ENCODE measurements at regions not wholly inside any gene's neighbourhood (a gene's known extent, or its start where the extent isn't known, plus 50 kb on each side); places are given as distances from the start of the nearest gene placed in this dataset.
"Not testable (repeated sequence)": the region's sequence is repeated elsewhere in the genome, so short reads cannot be mapped to it uniquely, and the experiment has no call there.

DNA sequence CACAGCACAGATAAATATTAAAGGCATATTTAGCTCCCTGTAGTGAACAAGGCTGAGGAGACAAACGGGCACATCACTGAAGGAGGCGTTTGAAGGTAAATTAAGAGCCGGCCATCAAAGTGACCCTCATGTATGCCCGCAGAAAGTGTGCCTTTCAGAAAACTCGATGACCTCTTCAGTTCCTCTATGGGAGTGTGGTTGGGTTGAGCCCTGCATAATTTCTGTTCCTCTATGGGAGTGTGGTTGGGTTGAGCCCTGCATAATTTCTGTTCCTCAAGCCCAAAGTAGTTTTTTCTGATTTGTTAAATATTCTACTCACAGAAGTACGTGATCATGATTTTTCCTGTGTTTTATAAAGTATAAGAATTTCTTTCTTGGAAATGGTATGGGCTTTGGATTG lies 568.5 kb downstream of the TSN start:
- TF ChIP-seq TAF1 (IDR thresholded peaks at IDR 0.05; ENCODE audit: borderline replicate concordance, low read depth, low read length), result no peak
- no peak for TF ChIP-seq POLR2A (IDR thresholded peaks at IDR 0.05; ENCODE audit: low read depth, low read length)
- TF ChIP-seq POLR2AphosphoS5 (IDR thresholded peaks at IDR 0.05; ENCODE audit: low read depth, low read length), result no peak
- FAIRE-seq (no peak), DNase-seq (ENCODE audit: insufficient read length) (no peak)

DNA sequence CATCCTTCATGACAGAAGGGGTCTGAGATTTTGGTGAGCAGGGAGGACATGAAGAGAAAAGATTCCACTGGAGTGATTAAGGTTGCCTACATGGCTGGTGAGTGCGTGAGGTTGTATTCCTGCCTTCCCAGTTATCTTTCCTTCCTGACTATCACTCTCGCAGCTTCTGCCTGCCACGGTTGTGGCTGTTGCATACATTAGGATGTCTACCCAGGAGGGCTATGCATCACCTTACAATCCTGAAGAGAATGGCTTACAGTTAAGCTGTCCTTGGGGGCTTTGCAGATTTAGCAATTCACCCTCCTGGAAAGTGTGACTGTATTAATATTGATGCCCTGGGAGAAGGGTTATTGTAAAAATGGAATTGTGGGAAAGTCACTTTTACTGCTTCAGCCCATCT lies 571.0 kb downstream of the TSN start:
- FAIRE-seq, result no peak
- TF ChIP-seq POLR2AphosphoS5 (IDR thresholded peaks at IDR 0.05; ENCODE audit: low read depth, low read length) (no peak), TAF1 (IDR thresholded peaks at IDR 0.05; ENCODE audit: borderline replicate concordance, low read depth, low read length) (no peak), POLR2A (IDR thresholded peaks at IDR 0.05; ENCODE audit: low read depth, low read length) (no peak)
- DNase-seq (ENCODE audit: insufficient read length), result no peak

DNA sequence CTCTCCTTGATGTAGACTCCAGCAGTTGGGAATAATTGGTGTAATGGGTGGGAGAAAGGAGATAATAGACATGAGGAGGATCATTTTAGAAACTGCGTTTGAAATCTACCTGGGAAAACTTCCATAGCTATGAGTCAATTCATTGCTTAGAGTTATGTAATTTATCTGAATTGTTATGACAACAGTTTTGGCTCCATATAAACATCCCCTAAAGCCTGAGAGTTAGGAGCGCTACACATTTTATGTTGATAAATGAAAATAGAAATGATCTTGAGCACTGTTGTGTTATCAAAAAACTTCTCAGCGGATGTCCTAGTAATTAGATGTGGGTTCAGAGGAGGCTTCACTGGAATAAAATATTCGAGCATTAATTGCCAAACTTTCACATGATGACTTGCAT lies 573.4 kb downstream of the TSN start:
- TF ChIP-seq TAF1 (IDR thresholded peaks at IDR 0.05; ENCODE audit: borderline replicate concordance, low read depth, low read length) (no peak), POLR2A (IDR thresholded peaks at IDR 0.05; ENCODE audit: low read depth, low read length) (no peak), POLR2AphosphoS5 (IDR thresholded peaks at IDR 0.05; ENCODE audit: low read depth, low read length) (no peak)
- DNase-seq (ENCODE audit: insufficient read length) (no peak), FAIRE-seq (no peak)

DNA sequence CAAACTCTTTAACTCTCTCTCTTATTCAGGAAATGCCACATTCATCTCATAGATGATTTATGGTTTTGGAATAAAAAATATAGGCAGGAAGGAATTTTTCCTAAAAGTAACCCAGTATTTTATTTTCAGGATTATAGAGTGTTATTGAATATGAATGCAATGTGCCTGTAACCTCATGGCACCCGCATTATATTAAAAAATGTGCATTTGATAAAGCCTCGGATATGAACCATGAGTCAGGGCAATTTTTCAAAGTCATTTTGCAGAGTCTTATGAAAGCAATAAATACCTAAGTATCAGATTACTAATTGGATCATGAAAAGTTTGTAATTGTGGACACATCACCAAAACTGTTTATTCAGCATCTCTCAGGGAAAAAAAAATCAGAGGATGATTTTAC lies 573.8 kb downstream of the TSN start:
- DNase-seq (ENCODE audit: insufficient read length) (no peak), FAIRE-seq (no peak)
- TF ChIP-seq POLR2AphosphoS5 (IDR thresholded peaks at IDR 0.05; ENCODE audit: low read depth, low read length) (no peak), POLR2A (IDR thresholded peaks at IDR 0.05; ENCODE audit: low read depth, low read length) (no peak), TAF1 (IDR thresholded peaks at IDR 0.05; ENCODE audit: borderline replicate concordance, low read depth, low read length) (no peak)

DNA sequence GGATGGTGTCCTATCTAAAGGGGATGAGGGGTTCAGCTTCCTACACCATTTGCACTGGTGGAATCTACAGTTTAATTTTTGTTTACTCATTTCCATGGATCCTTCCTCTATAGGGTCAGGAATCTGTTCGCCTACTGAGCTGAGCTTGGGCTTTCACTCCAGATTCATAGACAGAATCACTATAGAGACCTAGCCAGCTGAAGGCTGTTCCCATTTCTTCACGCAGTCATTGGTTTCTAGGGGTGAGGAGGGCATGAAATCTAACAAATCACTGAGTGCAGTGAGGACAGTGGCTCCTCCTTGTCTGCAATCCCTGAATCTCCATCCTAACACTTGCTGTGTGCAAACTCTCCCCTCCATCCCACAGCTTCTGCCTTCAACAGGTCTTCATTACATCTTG lies 578.5 kb downstream of the TSN start:
- no peak for DNase-seq (ENCODE audit: insufficient read length)
- TF ChIP-seq TAF1 (IDR thresholded peaks at IDR 0.05; ENCODE audit: borderline replicate concordance, low read depth, low read length), result no peak
- no peak for TF ChIP-seq POLR2AphosphoS5 (IDR thresholded peaks at IDR 0.05; ENCODE audit: low read depth, low read length)
- no peak for TF ChIP-seq POLR2A (IDR thresholded peaks at IDR 0.05; ENCODE audit: low read depth, low read length)
- no peak for FAIRE-seq

DNA sequence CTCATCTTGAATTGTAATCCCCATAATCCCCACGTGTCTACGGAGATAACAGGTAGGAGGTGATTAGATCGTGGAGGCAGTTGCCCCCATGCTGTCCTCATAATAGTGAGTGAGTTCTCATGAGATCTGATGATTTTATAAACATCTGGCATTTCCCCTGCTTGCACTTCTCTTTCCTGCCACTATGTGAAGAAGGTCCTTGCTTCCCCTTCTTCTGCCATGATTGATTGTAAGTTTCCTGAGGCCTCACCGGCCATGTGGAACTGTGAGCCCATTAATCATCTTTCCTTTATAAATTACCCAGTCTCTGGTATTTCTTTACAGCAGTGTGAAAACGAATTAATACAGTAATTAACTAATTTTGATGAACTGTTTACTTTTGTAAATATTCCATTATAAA lies 582.5 kb downstream of the TSN start:
- FAIRE-seq (no peak), DNase-seq (ENCODE audit: insufficient read length) (no peak)
- TF ChIP-seq POLR2A (IDR thresholded peaks at IDR 0.05; ENCODE audit: low read depth, low read length) (no peak), TAF1 (IDR thresholded peaks at IDR 0.05; ENCODE audit: borderline replicate concordance, low read depth, low read length) (no peak), POLR2AphosphoS5 (IDR thresholded peaks at IDR 0.05; ENCODE audit: low read depth, low read length) (no peak)

DNA sequence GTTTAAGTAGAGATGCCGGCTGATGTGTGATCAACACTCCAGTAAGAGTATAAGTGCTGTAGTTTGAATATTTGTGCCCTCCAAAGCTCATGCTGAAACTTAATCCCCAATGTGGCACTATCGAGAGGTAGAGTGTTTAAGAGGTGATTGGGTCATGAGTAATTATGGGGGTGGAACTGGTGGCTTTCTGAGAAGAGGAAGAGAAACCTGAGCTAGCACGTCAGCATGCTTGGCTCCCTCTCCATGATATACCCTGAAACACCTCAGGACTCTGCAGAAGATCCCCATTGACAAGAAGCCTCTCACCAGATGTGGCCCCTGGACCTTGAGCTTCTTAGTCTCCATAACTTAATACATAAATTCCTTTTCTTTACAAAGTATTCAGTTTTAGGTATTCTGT lies 584.8 kb downstream of the TSN start:
- no peak for TF ChIP-seq POLR2AphosphoS5 (IDR thresholded peaks at IDR 0.05; ENCODE audit: low read depth, low read length)
- DNase-seq (ENCODE audit: insufficient read length) (no peak), FAIRE-seq (no peak)

DNA sequence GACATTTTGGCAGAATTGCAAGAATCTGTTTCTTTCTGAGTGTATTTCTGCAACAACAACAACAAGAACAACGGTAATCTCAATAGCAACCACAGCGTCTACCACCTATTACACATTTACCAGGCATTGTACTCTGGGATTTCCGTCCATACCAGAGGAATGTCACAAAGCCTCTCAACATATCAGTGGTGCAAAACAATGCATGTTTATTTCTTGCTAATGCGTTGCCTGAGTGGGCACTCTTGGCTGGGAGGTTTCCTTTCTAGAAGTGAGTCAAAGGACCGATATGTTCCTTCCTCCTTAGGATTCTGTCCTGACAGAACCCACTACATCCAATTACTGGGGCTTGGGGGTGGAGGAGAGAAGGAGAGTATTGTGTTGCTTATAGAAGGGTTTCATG lies 585.6 kb downstream of the TSN start:
- no peak for FAIRE-seq
- DNase-seq (ENCODE audit: insufficient read length), result no peak
- TF ChIP-seq POLR2A (IDR thresholded peaks at IDR 0.05; ENCODE audit: low read depth, low read length) (no peak), POLR2AphosphoS5 (IDR thresholded peaks at IDR 0.05; ENCODE audit: low read depth, low read length) (no peak), TAF1 (IDR thresholded peaks at IDR 0.05; ENCODE audit: borderline replicate concordance, low read depth, low read length) (no peak)

DNA sequence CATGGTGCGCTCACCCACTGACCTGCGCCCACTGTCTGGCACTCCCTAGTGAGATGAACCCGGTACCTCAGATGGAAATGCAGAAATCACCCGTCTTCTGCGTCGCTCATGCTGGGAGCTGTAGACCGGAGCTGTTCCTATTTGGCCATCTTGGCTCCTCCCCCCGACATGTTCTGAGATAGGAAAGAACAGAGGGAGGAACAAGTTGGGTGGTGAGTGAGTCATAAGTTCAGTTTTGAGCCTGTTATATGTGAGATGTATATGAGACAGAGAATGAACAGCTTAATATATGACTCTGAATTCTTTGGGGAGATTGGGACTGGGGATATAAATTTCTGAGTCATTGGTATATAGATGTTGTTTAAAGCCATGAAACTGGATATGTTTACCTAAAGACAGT lies 596.7 kb downstream of the TSN start:
- not testable (repeated sequence) for FAIRE-seq; DNase-seq (ENCODE audit: insufficient read length)

DNA sequence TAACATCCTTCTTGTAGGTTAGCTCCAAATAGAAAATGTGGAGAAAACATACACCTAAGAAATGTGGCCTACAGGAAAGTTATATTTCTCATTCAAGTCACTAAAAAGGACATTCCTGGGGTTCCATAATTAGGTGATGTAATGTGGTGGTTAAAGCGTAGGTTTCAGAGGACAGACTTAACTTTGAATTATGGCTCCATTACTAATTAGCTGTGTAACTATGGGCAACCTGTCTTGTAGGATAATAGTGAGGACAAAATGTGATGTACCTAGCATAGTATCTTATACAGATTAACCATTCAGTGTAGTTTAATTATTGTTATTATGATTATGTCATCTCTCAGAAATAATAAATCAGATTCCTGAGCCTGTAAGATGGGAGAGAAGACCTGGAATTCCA lies 602.5 kb downstream of the TSN start:
- TF ChIP-seq TAF1 (IDR thresholded peaks at IDR 0.05; ENCODE audit: borderline replicate concordance, low read depth, low read length), result no peak
- TF ChIP-seq POLR2AphosphoS5 (IDR thresholded peaks at IDR 0.05; ENCODE audit: low read depth, low read length), result no peak
- TF ChIP-seq POLR2A (IDR thresholded peaks at IDR 0.05; ENCODE audit: low read depth, low read length), result no peak
- FAIRE-seq, result no peak
- no peak for DNase-seq (ENCODE audit: insufficient read length)

DNA sequence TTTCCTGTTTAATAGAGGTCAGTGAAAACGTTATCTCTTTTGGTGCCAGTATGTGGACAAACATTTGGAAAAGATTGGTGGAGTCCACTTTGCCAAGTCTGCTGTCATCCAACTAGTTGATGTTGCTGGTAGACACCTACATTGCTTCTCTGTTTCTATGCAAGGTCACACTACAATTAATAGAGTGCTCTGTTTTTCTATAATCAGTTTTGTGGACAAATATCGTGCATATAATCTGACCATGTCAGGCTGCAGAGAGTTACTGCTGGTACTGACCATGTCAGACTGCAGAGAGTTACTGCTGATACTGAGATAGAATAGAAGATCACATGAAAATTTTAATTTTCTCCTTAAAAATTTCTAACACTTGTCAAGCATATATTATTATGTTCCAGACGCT lies 603.3 kb downstream of the TSN start:
- TF ChIP-seq TAF1 (IDR thresholded peaks at IDR 0.05; ENCODE audit: borderline replicate concordance, low read depth, low read length) (no peak), POLR2AphosphoS5 (IDR thresholded peaks at IDR 0.05; ENCODE audit: low read depth, low read length) (no peak), POLR2A (IDR thresholded peaks at IDR 0.05; ENCODE audit: low read depth, low read length) (no peak)
- FAIRE-seq, result no peak
- no peak for DNase-seq (ENCODE audit: insufficient read length)

DNA sequence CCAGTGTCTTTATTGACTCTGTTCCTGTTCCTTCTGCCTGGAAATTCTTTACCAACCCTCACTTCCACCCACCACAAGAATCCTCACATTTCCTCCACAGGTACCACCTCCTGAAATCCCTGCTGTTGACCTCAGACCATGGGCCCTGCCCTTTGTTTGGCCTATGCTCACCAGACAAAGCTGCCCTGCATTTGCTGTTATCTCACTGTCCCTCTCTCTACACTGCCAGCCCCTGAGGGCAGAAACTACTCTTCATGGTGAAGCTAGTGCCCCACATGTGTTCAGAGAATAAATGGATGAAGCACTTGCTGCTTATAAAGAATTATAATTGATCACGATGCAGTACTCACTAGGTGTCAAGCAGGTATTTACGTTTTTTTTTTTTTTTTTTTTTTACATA lies 608.4 kb downstream of the TSN start:
- TF ChIP-seq POLR2A (IDR thresholded peaks at IDR 0.05; ENCODE audit: low read depth, low read length), result no peak
- no peak for TF ChIP-seq POLR2AphosphoS5 (IDR thresholded peaks at IDR 0.05; ENCODE audit: low read depth, low read length)
- DNase-seq (ENCODE audit: insufficient read length) (no peak), FAIRE-seq (no peak)

DNA sequence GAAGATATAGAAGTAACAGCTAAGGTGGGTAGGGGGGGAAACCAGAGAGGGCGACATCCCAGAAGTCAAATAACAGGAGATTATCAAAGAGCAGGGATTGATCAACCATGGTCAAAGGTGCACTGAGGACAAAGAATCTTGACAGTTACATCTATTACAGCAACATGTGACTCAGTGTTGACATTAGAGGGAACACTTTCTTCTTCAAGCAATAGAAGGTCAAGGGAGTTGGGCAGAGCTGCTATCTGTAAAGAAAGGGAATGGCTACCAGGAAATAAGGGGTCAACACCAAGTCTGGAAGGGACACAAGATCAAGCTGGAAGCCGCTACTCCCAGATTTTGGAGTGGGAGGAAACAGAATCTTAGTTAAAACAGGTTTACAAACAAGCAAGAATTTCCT lies 611.0 kb downstream of the TSN start:
- no peak for TF ChIP-seq POLR2A (IDR thresholded peaks at IDR 0.05; ENCODE audit: low read depth, low read length)
- no peak for FAIRE-seq
- no peak for DNase-seq (ENCODE audit: insufficient read length)
